GM12878 (cell line): ENCODE measurements at regions not wholly inside any gene's neighbourhood (a gene's known extent, or its start where the extent isn't known, plus 50 kb on each side); places are given as distances from the start of the nearest gene placed in this dataset.

ENCODE experiments used
- ATAC-seq: fragments of 200-7000 bp; cut with Tn5 transposase; 3 replicates; pipeline ENCODE4 v1.9.1; 2020; ENCODE audit warnings: mild to moderate bottlenecking, moderate library complexity
- BruUV-seq: library from RNA; stranded (reverse); fragments of 400-500 nt; replicated peaks from 2 replicates; lab custom pipeline; 2021; lab: Mats Ljungman, UMichigan
- CTCF ChIA-PET: fragments of 300-600 bp; sonication (Branson Sonifier 250); formaldehyde crosslinking; extraction: SDS; loops from one replicate; lab custom pipeline; 2021; ENCODE audit warnings: inconsistent platforms; lab: Yijun Ruan, JAX
- POLR2A ChIA-PET: fragments of 350-600 bp; formaldehyde crosslinking; extraction: SDS; loops from one replicate; lab custom pipeline; 2021; ENCODE audit warnings: inconsistent platforms; lab: Charles Lee
- RAD21 ChIA-PET: fragments of 300-600 bp; sonication (Branson Sonifier 250); formaldehyde crosslinking; loops from one replicate; lab custom pipeline; 2023; ENCODE audit warnings: antibody characterized with exemption; ENCODE audit not compliant: unreplicated experiment; lab: Charles Lee
- SMC1A ChIA-PET: fragments of 300-600 bp; sonication (Branson Sonifier 250); formaldehyde crosslinking; loops from one replicate; lab custom pipeline; 2023; ENCODE audit not compliant: unreplicated experiment, uncharacterized antibody; lab: Charles Lee
- DNase-seq: peaks from one replicate; pipeline ENCODE4 v3.0.0-alpha.2; 2011; ENCODE audit warnings: low read depth, low spot score
- FAIRE-seq: peaks from 3 replicates; lab custom pipeline; 2011; peaks lifted over from hg19 to GRCh38; lab: Jason Lieb, UNC
- H2AFZ ChIP-seq: 2 replicates; pipeline ENCODE4 v1.6.0; 2011; ENCODE audit warnings: low read depth, low read length, control low read depth; ENCODE audit not compliant: control insufficient read depth
- H3K27ac ChIP-seq: 2 replicates; pipeline ENCODE4 v1.5.1; 2011; ENCODE audit warnings: control low read depth; ENCODE audit not compliant: control insufficient read depth, insufficient read depth
- H3K27me3 ChIP-seq, 2 experiments: replicated peaks in 1 of 2; 2 replicates each; pipeline versions ENCODE4 v1.6.0 to v1.6.1; 2011; ENCODE audit warnings: low read length in 1 of 2; ENCODE audit not compliant: control insufficient read depth in 2 of 2, insufficient read depth in 2 of 2
- H3K36me3 ChIP-seq, 2 experiments: 2 replicates each; pipeline ENCODE4 v1.5.1; 2011; ENCODE audit warnings: low read length in 1 of 2; ENCODE audit not compliant: control insufficient read depth in 2 of 2, insufficient read depth in 2 of 2
- H3K4me1 ChIP-seq: 2 replicates; pipeline ENCODE4 v1.6.1; 2011; ENCODE audit warnings: mild to moderate bottlenecking, low read length, moderate library complexity, mixed read lengths; ENCODE audit not compliant: control insufficient read depth, insufficient read depth
- H3K4me2 ChIP-seq: 2 replicates; pipeline ENCODE4 v1.6.0; 2011; ENCODE audit warnings: control low read depth; ENCODE audit not compliant: control insufficient read depth, insufficient read depth
- H3K4me3 ChIP-seq: fragments of 200-600 bp; sonication (generic); 2 replicates; pipeline ENCODE4 v1.5.1; 2016
- H3K79me2 ChIP-seq: 2 replicates; pipeline ENCODE4 v1.6.0; 2011; ENCODE audit warnings: low read length; ENCODE audit not compliant: control insufficient read depth, insufficient read depth
- H3K9ac ChIP-seq: 2 replicates; pipeline ENCODE4 v1.8.0; 2011; ENCODE audit warnings: low read length, control low read depth, mixed read lengths; ENCODE audit not compliant: control insufficient read depth, insufficient read depth
- H3K9me3 ChIP-seq: replicated peaks from 3 replicates; pipeline ENCODE4 v1.5.1; 2011; ENCODE audit warnings: mild to moderate bottlenecking, low read length; ENCODE audit not compliant: control insufficient read depth, insufficient read depth
- H4K20me1 ChIP-seq: 2 replicates; pipeline ENCODE4 v1.6.0; 2011; ENCODE audit not compliant: control insufficient read depth, insufficient read depth
- BCL3 ChIP-seq: IDR thresholded peaks from 2 replicates; pipeline ENCODE4 v1.6.1; 2011; ENCODE audit warnings: borderline replicate concordance, low read depth, mild to moderate bottlenecking, moderate library complexity, low read length; ENCODE audit not compliant: insufficient read depth, poor library complexity, severe bottlenecking
- EZH2 ChIP-seq: IDR thresholded peaks from 2 replicates; pipeline ENCODE4 v1.6.1; 2012; ENCODE audit warnings: low read depth, mild to moderate bottlenecking, control low read depth, inconsistent platforms, low read length, borderline replicate concordance; ENCODE audit not compliant: control insufficient read depth
- FOS ChIP-seq: IDR thresholded peaks from 3 replicates; pipeline ENCODE4 v1.6.1; 2011; ENCODE audit warnings: borderline replicate concordance; ENCODE audit not compliant: insufficient read length; ENCODE audit errors: extremely low read depth
- IKZF2 ChIP-seq, 2 experiments: fragments of 450-650 bp; IDR thresholded peaks; 2 replicates each; pipeline ENCODE4 v1.6.1; 2017; ENCODE audit warnings: mild to moderate bottlenecking in 2 of 2, moderate library complexity in 2 of 2
- JUNB ChIP-seq: IDR thresholded peaks from 2 replicates; pipeline ENCODE4 v1.6.1; 2016; ENCODE audit warnings: antibody characterized with exemption, mild to moderate bottlenecking
- MEF2B ChIP-seq: fragments of 450-650 bp; IDR thresholded peaks from 2 replicates; pipeline ENCODE4 v1.6.1; 2018; ENCODE audit warnings: mild to moderate bottlenecking, moderate library complexity; ENCODE audit not compliant: partially characterized antibody, poor library complexity, severe bottlenecking
- MLLT1 ChIP-seq: fragments of 450-650 bp; IDR thresholded peaks from 2 replicates; pipeline ENCODE4 v1.6.1; 2016; ENCODE audit warnings: mild to moderate bottlenecking
- MTA3 ChIP-seq: IDR thresholded peaks from 2 replicates; pipeline ENCODE4 v1.6.1; 2012; ENCODE audit warnings: low read length, inconsistent platforms, borderline replicate concordance
- MYC ChIP-seq: IDR thresholded peaks from 2 replicates; pipeline ENCODE4 v1.6.1; 2011; ENCODE audit warnings: mild to moderate bottlenecking, low read length, moderate library complexity, inconsistent platforms; ENCODE audit not compliant: insufficient read depth, insufficient replicate concordance, insufficient read length, severe bottlenecking
- NFYA ChIP-seq: IDR thresholded peaks from 2 replicates; pipeline ENCODE4 v1.6.1; 2011; ENCODE audit warnings: low read depth, mild to moderate bottlenecking, low read length, improper control_type of control experiment, borderline replicate concordance
- NR2F1 ChIP-seq: fragments of 450-650 bp; conservative IDR thresholded peaks from 2 replicates; pipeline ENCODE4 v1.6.1; 2017; ENCODE audit warnings: mild to moderate bottlenecking
- PKNOX1 ChIP-seq: fragments of 450-650 bp; IDR thresholded peaks from 2 replicates; pipeline ENCODE4 v1.6.1; 2016; ENCODE audit warnings: mild to moderate bottlenecking
- POLR2AphosphoS2 ChIP-seq: IDR thresholded peaks from 2 replicates; pipeline ENCODE4 v1.6.1; 2011; ENCODE audit warnings: low read depth, mild to moderate bottlenecking, low read length, improper control_type of control experiment, moderate library complexity
- RB1 ChIP-seq: fragments of 450-650 bp; formaldehyde crosslinking; IDR thresholded peaks from 2 replicates; pipeline ENCODE4 v1.6.1; 2017; ENCODE audit warnings: mild to moderate bottlenecking, borderline replicate concordance
- RBBP5 ChIP-seq: fragments of 200-600 bp; sonication (generic); conservative IDR thresholded peaks from 2 replicates; pipeline ENCODE4 v1.6.1; 2016
- SIN3A ChIP-seq: IDR thresholded peaks from 2 replicates; pipeline ENCODE4 v1.6.1; 2012; ENCODE audit warnings: low read depth, low read length, improper control_type of control experiment
- SPI1 ChIP-seq: IDR thresholded peaks from 2 replicates; pipeline ENCODE4 v1.6.1; 2011; ENCODE audit warnings: low read depth, mild to moderate bottlenecking, low read length, moderate library complexity, borderline replicate concordance; ENCODE audit not compliant: insufficient read depth
- STAT1 ChIP-seq: fragments of 450-650 bp; conservative IDR thresholded peaks from 2 replicates; pipeline ENCODE4 v1.6.1; 2014; ENCODE audit warnings: antibody characterized with exemption, mild to moderate bottlenecking
- SUPT20H ChIP-seq: IDR thresholded peaks from 2 replicates; pipeline ENCODE4 v1.6.1; 2011; ENCODE audit warnings: low read depth, mild to moderate bottlenecking, low read length, moderate library complexity, borderline replicate concordance; ENCODE audit not compliant: control insufficient read depth
- ZBED1 ChIP-seq: IDR thresholded peaks from 2 replicates; pipeline ENCODE4 v1.6.1; 2016; ENCODE audit warnings: borderline replicate concordance
- ZBTB33 ChIP-seq: fragments of 450-650 bp; IDR thresholded peaks from 2 replicates; pipeline ENCODE4 v1.6.1; 2017; ENCODE audit warnings: mild to moderate bottlenecking
- WGBS: methylation state at CpG from one replicate; pipeline ENCODE4 v1.1.6; 2016; ENCODE audit warnings: low lambda C conversion rate; ENCODE audit not compliant: insufficient replicate concordance, insufficient coverage; ENCODE audit errors: missing lambda C conversion rate; 5-methylcytosine and 5-hydroxymethylcytosine counted together
- in situ Hi-C: fragments of 300-500 bp; cut with MboI; formaldehyde crosslinking; loops from 9 replicates; pipeline ENCODE4 v1.14.3; 2018; ENCODE audit warnings: mixed read lengths
- intact Hi-C: fragments of 100-400 bp; cut with micrococcal nuclease; formaldehyde crosslinking; loops from one replicate; pipeline ENCODE4 v1.14.2; 2022; ENCODE audit not compliant: unreplicated experiment

- in situ Hi-C loops: no loop called here
- Histone ChIP-seq H4K20me1 (no peaks in the 10 kb centered on the region), H3K27ac (no peak overlapping the region), H2AFZ (no peak overlapping the region), H3K27me3 (no peaks in the 10 kb centered on the region), H3K36me3 (no peaks in the 10 kb centered on the region), H3K4me1 (no peaks in the 10 kb centered on the region), H3K4me2 (no peak overlapping the region), H3K9me3 (no peaks in the 10 kb centered on the region), H3K79me2 (no peaks in the 10 kb centered on the region), H3K9ac (no peak overlapping the region), H3K4me3 (no peak overlapping the region)
- RAD21 ChIA-PET: no interaction called here
- 5% methylated on average over 3 of the region's 3 CpGs for WGBS
- POLR2A ChIA-PET: no interaction called here
- CTCF ChIA-PET: no interaction called here
- no peak for DNase-seq
- peak; percentile 83 for ATAC-seq
- SMC1A ChIA-PET: no interaction called here
- intact Hi-C loops: no loop called here
- FAIRE-seq: no peak
- no TSS peak for BruUV-seq
- TF ChIP-seq MLLT1 (no peak), FOS (no peak), BCL3 (no peak), STAT1 (no peak), SPI1 (no peak), EZH2 (no peak), IKZF2 (IDR thresholded peaks at IDR 0.05) (peak in 1 of 2 experiments; percentile 44; a peak in 2 of 4 replicates), ZBTB33 (no peak), ZBED1 (no peak), NFYA (no peak), RBBP5 (no peak), SUPT20H (no peak), MYC (no peak), JUNB (peak; percentile 48), RB1 (no peak), NR2F1 (no peak), MTA3 (no peak), SIN3A (no peak), MEF2B (no peak), POLR2AphosphoS2 (no peak), PKNOX1 (no peak)
Observed at GRCh38 chr1:190022709-190023108, 455.0 kb downstream of the BRINP3 start.
